ENCODE measurements at regions not wholly inside any gene's neighbourhood (a gene's known extent, or its start where the extent isn't known, plus 50 kb on each side); places are given as distances from the start of the nearest gene placed in this dataset.

- DNase-seq = no peak
Measured at GRCh38 chr6:102126488-102126887, 733.0 kb downstream of the GRIK2 start.

GRCh38 chr6:102127253-102127652, 733.7 kb downstream of the GRIK2 start:
- DNase-seq = no peak

GRCh38 chr6:102137859-102138258, 744.4 kb downstream of the GRIK2 start:
- DNase-seq = no peak

- DNase-seq = no peak
Measured at GRCh38 chr6:102149191-102149590, 755.7 kb downstream of the GRIK2 start.

GRCh38 chr6:102150549-102150948, 757.0 kb downstream of the GRIK2 start:
- no peak for DNase-seq

- no peak for DNase-seq
Measured at GRCh38 chr6:102154176-102154575, 760.7 kb downstream of the GRIK2 start.

GRCh38 chr6:102154874-102155273, 761.4 kb downstream of the GRIK2 start:
- DNase-seq = no peak

GRCh38 chr6:102169802-102170201, 776.3 kb downstream of the GRIK2 start:
- peak; percentile 6 for DNase-seq

GRCh38 chr6:102187186-102187585, 793.7 kb downstream of the GRIK2 start:
- DNase-seq = no peak

GRCh38 chr6:102195311-102195710, 801.8 kb downstream of the GRIK2 start:
- no peak for DNase-seq

GRCh38 chr6:102197211-102197610, 803.7 kb downstream of the GRIK2 start:
- no peak for DNase-seq

GRCh38 chr6:102204351-102204750, 810.8 kb downstream of the GRIK2 start:
- DNase-seq = no peak

- no peak for DNase-seq
Measured at GRCh38 chr6:102215425-102215824, 821.9 kb downstream of the GRIK2 start.

- DNase-seq = no peak
Measured at GRCh38 chr6:102216232-102216631, 822.7 kb downstream of the GRIK2 start.

- DNase-seq = no peak
Measured at GRCh38 chr6:102223942-102224341, 830.4 kb downstream of the GRIK2 start.

- DNase-seq = no peak
Measured at GRCh38 chr6:102229271-102229670, 835.8 kb downstream of the GRIK2 start.
